Neuronal stem cell (in vitro differentiated cells): ENCODE measurements at regions not wholly inside any gene's neighbourhood (a gene's known extent, or its start where the extent isn't known, plus 50 kb on each side); places are given as distances from the start of the nearest gene placed in this dataset.

Experiments
- DNase-seq: peaks from one replicate; pipeline ENCODE4 v3.0.0-alpha.2; 2013; ENCODE audit warnings: low spot score
- H2AFZ ChIP-seq: one replicate; pipeline ENCODE4 v1.6.1; 2013; ENCODE audit warnings: mild to moderate bottlenecking, low read length, inconsistent platforms
- H2AK5ac ChIP-seq: 2 replicates; pipeline ENCODE4 v1.6.1; 2013; ENCODE audit warnings: low read depth, mild to moderate bottlenecking, inconsistent platforms, low read length, moderate library complexity, mixed read lengths
- H2BK120ac ChIP-seq: 2 replicates; pipeline ENCODE4 v1.6.1; 2013; ENCODE audit warnings: low read depth, mild to moderate bottlenecking, inconsistent platforms, low read length, moderate library complexity, mixed read lengths
- H2BK12ac ChIP-seq: one replicate; pipeline ENCODE4 v1.6.1; 2013; ENCODE audit warnings: low read length, inconsistent platforms
- H2BK15ac ChIP-seq: 2 replicates; pipeline ENCODE4 v1.6.1; 2013; ENCODE audit warnings: mild to moderate bottlenecking, low read length, inconsistent platforms, mixed read lengths
- H2BK5ac ChIP-seq: one replicate; pipeline ENCODE4 v1.6.1; 2013; ENCODE audit warnings: inconsistent platforms, mild to moderate bottlenecking, low read length, moderate library complexity
- H3K14ac ChIP-seq: one replicate; pipeline ENCODE4 v1.6.1; 2013; ENCODE audit warnings: low read length, inconsistent platforms
- H3K18ac ChIP-seq: 2 replicates; pipeline ENCODE4 v1.6.1; 2013; ENCODE audit warnings: low read length, inconsistent platforms
- H3K23ac ChIP-seq: 2 replicates; pipeline ENCODE4 v1.6.1; 2013; ENCODE audit warnings: low read depth, mild to moderate bottlenecking, mixed read lengths, low read length, inconsistent platforms; ENCODE audit not compliant: poor library complexity
- H3K27ac ChIP-seq: replicated peaks from 3 replicates; pipeline ENCODE4 v1.5.1; 2013; ENCODE audit warnings: low read length, inconsistent platforms
- H3K27me3 ChIP-seq, 3 experiments: 2 replicates each; pipeline ENCODE4 v1.6.1; 2013; ENCODE audit warnings: low read length in 3 of 3, mild to moderate bottlenecking in 2 of 3, inconsistent platforms in 1 of 3, low read depth in 1 of 3, mixed read lengths in 1 of 3, moderate library complexity in 1 of 3; ENCODE audit not compliant: control insufficient read depth in 3 of 3, insufficient read depth in 3 of 3
- H3K36me3 ChIP-seq, 2 donors: replicated peaks in 1 of 2; 2 replicates each; pipeline ENCODE4 v1.6.1; 2013; ENCODE audit warnings: low read length in 2 of 2; ENCODE audit not compliant: control insufficient read depth in 2 of 2, insufficient read depth in 2 of 2
- H3K4ac ChIP-seq: 2 replicates; pipeline ENCODE4 v1.6.1; 2013; ENCODE audit warnings: inconsistent platforms, mild to moderate bottlenecking, low read length, moderate library complexity
- H3K4me1 ChIP-seq, 2 donors: 1 replicate in 1 of 2; 2 replicates in 1 of 2; pipeline ENCODE4 v1.6.1; 2013; ENCODE audit warnings: low read length in 2 of 2, low read depth in 1 of 2; ENCODE audit not compliant: control insufficient read depth in 2 of 2, insufficient read depth in 1 of 2
- H3K4me2 ChIP-seq: one replicate; pipeline ENCODE4 v1.6.1; 2013; ENCODE audit warnings: mild to moderate bottlenecking, low read length, inconsistent platforms; ENCODE audit not compliant: insufficient read depth, poor library complexity, severe bottlenecking
- H3K4me3 ChIP-seq, 2 donors: 2 replicates each; pipeline ENCODE4 v1.5.1; 2013; ENCODE audit warnings: low read length in 2 of 2, mild to moderate bottlenecking in 2 of 2, inconsistent platforms in 1 of 2, moderate library complexity in 1 of 2
- H3K79me1 ChIP-seq: one replicate; pipeline ENCODE4 v1.6.1; 2013; ENCODE audit warnings: low read depth, mild to moderate bottlenecking, inconsistent platforms, low read length, moderate library complexity
- H3K9ac ChIP-seq: one replicate; pipeline ENCODE4 v1.6.1; 2013; ENCODE audit warnings: mild to moderate bottlenecking, low read depth, low read length, inconsistent platforms; ENCODE audit not compliant: poor library complexity
- H3K9me3 ChIP-seq, 2 donors: replicated peaks in 1 of 2; 2 replicates each; pipeline versions ENCODE3 to v1.6.1; 2013; ENCODE audit warnings: low read length in 2 of 2, mild to moderate bottlenecking in 2 of 2, inconsistent platforms in 1 of 2, low read depth in 1 of 2, mixed read lengths in 1 of 2, moderate library complexity in 1 of 2; ENCODE audit not compliant: control insufficient read depth in 2 of 2, insufficient read depth in 1 of 2
- H4K8ac ChIP-seq: one replicate; pipeline ENCODE4 v1.6.1; 2013; ENCODE audit warnings: low read depth, mild to moderate bottlenecking, inconsistent platforms, low read length, moderate library complexity
- H4K91ac ChIP-seq: one replicate; pipeline ENCODE4 v1.6.1; 2013; ENCODE audit warnings: low read length, low read depth, mild to moderate bottlenecking, inconsistent platforms; ENCODE audit not compliant: poor library complexity
- WGBS, 2 donors: extraction: QIAGEN DNeasy Blood & Tissue Kit; methylation state at CpG; one replicate each; pipeline ENCODE4 v1.1.7; 2013; ENCODE audit warnings: missing lambda C conversion rate in 2 of 2, mixed read lengths in 1 of 2; ENCODE audit not compliant: insufficient read length in 2 of 2, insufficient replicate concordance in 1 of 2; ENCODE audit errors: extremely low coverage in 2 of 2; 5-methylcytosine and 5-hydroxymethylcytosine counted together

DNA sequence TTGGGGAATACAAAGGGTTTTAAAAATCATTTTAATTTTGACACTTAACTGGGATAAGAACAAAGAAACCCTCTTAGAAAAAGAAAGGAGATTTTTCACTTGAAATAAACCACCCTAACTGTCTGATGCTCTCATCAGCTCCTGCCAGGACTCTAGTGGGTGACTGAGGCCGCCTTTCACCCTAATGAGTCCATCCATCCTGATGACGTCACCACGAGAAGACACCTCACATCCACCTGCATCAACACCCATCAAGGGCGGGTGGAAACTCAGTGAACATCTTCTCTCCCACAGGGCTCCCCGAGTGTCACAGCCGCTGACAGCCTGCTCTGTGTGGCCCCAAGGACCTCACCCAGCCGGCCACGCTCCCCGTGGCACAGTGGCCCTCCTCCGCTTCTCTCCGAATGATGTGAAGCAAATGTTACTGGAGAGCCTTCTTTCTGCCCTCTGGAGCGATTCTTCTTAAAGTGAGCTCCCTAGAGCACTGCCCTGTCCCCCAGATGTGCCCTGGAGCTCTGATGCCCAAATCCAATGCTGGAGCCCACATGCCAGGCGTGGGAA is 584.3 kb upstream of the ADAMTS16 start:
- peaks cover 5 to 14% of the 10 kb centered on the region in 2 donors for H3K4me1 ChIP-seq
- H3K27ac ChIP-seq = no peak overlapping the region
- no peak overlapping the region for H2AFZ ChIP-seq
- no peak overlapping the region for H3K4me2 ChIP-seq
- H3K9me3 ChIP-seq = peaks cover 0 to 9% of the 10 kb centered on the region in 2 donors
- no peak for DNase-seq
- no peak overlapping the region for H3K23ac ChIP-seq
- H3K36me3 ChIP-seq = no peaks in the 10 kb centered on the region
- no peak overlapping the region for H3K4ac ChIP-seq
- peak overlapping the region; percentile 80 for H4K91ac ChIP-seq
- no peak overlapping the region for H4K8ac ChIP-seq
- peak overlapping the region; percentile 16 for H2BK5ac ChIP-seq
- no peak overlapping the region for H3K14ac ChIP-seq
- H3K18ac ChIP-seq = peak overlapping the region; percentile 89
- H2BK12ac ChIP-seq = peak overlapping the region; percentile 47
- no peak overlapping the region for H2BK15ac ChIP-seq
- no peaks in the 10 kb centered on the region for H3K27me3 ChIP-seq
- H3K9ac ChIP-seq = no peak overlapping the region
- H2AK5ac ChIP-seq = peak overlapping the region; percentile 80
- no peak overlapping the region for H3K4me3 ChIP-seq
- no peaks in the 10 kb centered on the region for H3K79me1 ChIP-seq
- H2BK120ac ChIP-seq = peak overlapping the region; percentile 63
- no CpG with 5 or more reads among the region's 13 CpGs for WGBS, 2 donors

DNA sequence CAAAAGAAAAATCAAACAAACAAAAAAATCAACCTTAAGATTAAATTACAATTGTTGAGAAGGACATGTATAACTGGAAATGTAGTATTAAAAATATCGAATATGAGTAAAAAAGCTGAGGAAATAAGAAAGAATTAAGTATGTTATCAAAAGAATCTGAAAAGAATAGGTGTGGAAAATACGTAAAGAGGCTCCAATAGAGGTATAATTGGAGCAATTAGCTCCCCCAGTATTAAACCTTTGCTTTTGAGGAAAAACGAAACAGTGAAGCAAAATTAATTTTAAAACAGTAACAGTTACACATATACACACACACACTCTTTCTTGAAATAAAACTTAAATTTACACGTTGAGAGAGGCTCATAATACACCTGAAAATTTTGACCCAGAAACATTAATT is 578.7 kb upstream of the ADAMTS16 start:
- WGBS, 2 donors = 100% methylated on average over 1 of the region's 4 CpGs; no CpG with 5 or more reads in 1 of the 2 donors
- Histone ChIP-seq H2BK15ac (no peak overlapping the region), H3K4ac (no peak overlapping the region), H2BK120ac (no peak overlapping the region), H3K9me3 (peaks cover 2 to 17% of the 10 kb centered on the region in 2 donors), H2AFZ (no peak overlapping the region), H3K4me1 (peaks cover 0 to 3% of the 10 kb centered on the region in 2 donors), H3K18ac (no peak overlapping the region), H3K79me1 (no peaks in the 10 kb centered on the region), H2AK5ac (no peak overlapping the region), H3K14ac (no peak overlapping the region), H2BK12ac (no peak overlapping the region), H3K4me2 (no peak overlapping the region), H3K23ac (no peak overlapping the region), H3K4me3 (no peak overlapping the region), H4K8ac (no peak overlapping the region), H3K27me3 (no peaks in the 10 kb centered on the region), H3K9ac (no peak overlapping the region), H3K27ac (no peak overlapping the region), H3K36me3 (no peaks in the 10 kb centered on the region), H4K91ac (no peak overlapping the region), H2BK5ac (no peak overlapping the region)
- DNase-seq = no peak

DNA sequence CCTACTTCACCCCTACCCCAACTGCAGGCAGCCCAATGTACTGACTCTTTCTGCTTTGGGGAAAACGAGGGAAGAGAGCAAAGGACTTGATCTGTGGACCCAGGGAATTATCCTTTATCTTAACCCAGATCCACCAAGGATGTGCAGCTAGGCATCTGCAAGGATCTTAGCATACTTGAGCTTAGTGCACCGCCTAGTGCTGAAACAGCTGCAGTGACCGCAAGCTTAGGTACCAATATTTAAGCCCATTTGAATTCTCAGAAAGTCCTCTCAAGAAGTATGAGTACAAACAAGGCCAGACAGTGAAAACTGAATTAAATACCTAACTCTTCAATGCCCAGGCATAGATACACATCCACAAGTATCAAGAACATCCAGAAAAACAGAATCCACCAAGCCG is 576.7 kb upstream of the ADAMTS16 start:
- Histone ChIP-seq H3K27me3 (no peaks in the 10 kb centered on the region), H3K23ac (no peak overlapping the region), H4K91ac (no peak overlapping the region), H2BK5ac (no peak overlapping the region), H3K9me3 (peaks cover 2 to 23% of the 10 kb centered on the region in 2 donors), H3K4ac (no peak overlapping the region), H3K36me3 (no peaks in the 10 kb centered on the region), H3K14ac (no peak overlapping the region), H3K4me3 (no peak overlapping the region), H3K27ac (no peak overlapping the region), H3K4me1 (no peaks in the 10 kb centered on the region), H2BK15ac (no peak overlapping the region), H3K79me1 (no peaks in the 10 kb centered on the region), H2BK12ac (no peak overlapping the region), H3K9ac (no peak overlapping the region), H2BK120ac (no peak overlapping the region), H2AFZ (peak overlapping the region; percentile 34), H3K18ac (no peak overlapping the region), H3K4me2 (no peak overlapping the region), H2AK5ac (no peak overlapping the region), H4K8ac (no peak overlapping the region)
- no CpG with 5 or more reads among the region's 4 CpGs for WGBS, 2 donors
- peak; percentile 29 for DNase-seq

DNA sequence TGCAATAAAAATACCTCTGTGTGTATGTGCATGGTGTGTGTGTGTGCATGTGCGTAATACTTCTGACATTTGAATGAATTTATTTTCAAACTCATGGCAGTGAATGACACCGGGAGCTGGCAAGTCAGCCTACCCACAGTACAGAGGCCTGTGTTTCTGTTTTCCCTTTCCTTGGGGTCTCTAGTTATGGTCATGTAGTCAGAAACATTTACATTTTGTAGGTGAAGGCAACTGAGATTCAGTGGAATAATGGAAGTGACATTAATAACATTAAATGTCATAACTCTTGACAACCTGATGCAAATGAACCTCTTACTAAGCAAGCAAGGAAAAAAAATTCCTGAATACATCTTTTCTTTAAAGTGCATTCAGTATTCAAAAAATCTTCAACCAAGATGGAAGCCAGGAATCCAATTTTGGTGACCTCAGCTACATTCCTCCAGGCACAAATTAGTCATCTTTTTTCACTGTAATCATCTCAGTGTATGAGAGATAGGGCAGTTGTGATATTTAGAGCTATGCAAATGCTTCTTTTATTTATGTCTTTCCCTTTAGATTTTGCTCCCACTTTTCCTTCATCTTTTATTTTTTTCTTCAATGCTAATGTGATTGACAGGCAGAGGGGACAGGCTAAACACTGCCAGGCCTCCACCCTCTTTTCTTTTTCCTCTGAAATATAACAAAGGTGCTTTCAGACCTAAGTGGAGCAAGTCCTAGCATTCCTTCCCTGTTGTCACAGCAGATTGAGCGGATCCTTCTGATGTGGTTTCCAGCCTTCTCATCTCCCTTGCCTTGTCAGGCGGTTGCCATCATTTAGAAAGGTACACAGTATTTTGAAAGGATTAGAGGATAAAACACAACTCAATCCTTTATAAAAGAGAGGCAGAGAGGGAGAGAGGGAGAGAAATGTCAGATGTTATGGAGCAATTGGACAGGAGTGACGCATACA is 569.8 kb upstream of the ADAMTS16 start:
- H3K4me2 ChIP-seq = no peak overlapping the region
- H2AK5ac ChIP-seq = no peak overlapping the region
- peak overlapping the region; percentile 79 for H2AFZ ChIP-seq
- no peak overlapping the region for H3K4me3 ChIP-seq
- H3K18ac ChIP-seq = no peak overlapping the region
- no peak overlapping the region for H3K9ac ChIP-seq
- no CpG with 5 or more reads among the region's 5 CpGs for WGBS, 2 donors
- H3K79me1 ChIP-seq = no peaks in the 10 kb centered on the region
- no peaks in the 10 kb centered on the region for H3K36me3 ChIP-seq
- H3K4me1 ChIP-seq = peaks cover 13 to 28% of the 10 kb centered on the region in 2 donors
- H3K23ac ChIP-seq = no peak overlapping the region
- no peak overlapping the region for H2BK120ac ChIP-seq
- H2BK15ac ChIP-seq = no peak overlapping the region
- no peak overlapping the region for H2BK5ac ChIP-seq
- peak; percentile 15 for DNase-seq
- no peak overlapping the region for H4K8ac ChIP-seq
- no peak overlapping the region for H3K14ac ChIP-seq
- H2BK12ac ChIP-seq = no peak overlapping the region
- H3K4ac ChIP-seq = no peak overlapping the region
- H3K27ac ChIP-seq = peak overlapping the region; percentile 75
- H4K91ac ChIP-seq = no peak overlapping the region
- H3K27me3 ChIP-seq = no peaks in the 10 kb centered on the region
- peaks cover 0 to 6% of the 10 kb centered on the region in 2 donors for H3K9me3 ChIP-seq
